SK-N-SH treated with all-trans-retinoic acid at 6 μM for 48 hours (cell line): ENCODE measurements at regions not wholly inside any gene's neighbourhood (a gene's known extent, or its start where the extent isn't known, plus 50 kb on each side); places are given as distances from the start of the nearest gene placed in this dataset.

ENCODE experiments used
- ATAC-seq: fragments of 200-7000 bp; cut with Tn5 transposase; 3 replicates; pipeline ENCODE4 v1.9.1; 2020; ENCODE audit warnings: mild to moderate bottlenecking, moderate library complexity
- ARNTL ChIP-seq: fragments of 450-650 bp; formaldehyde crosslinking; IDR thresholded peaks from 2 replicates; pipeline ENCODE4 v1.5.0; 2020; ENCODE audit warnings: low read depth, mild to moderate bottlenecking, moderate library complexity, borderline replicate concordance
- BACH2 ChIP-seq: fragments of 250-450 bp; sonication (Bioruptor Pico); IDR thresholded peaks from 2 replicates; pipeline ENCODE4 v1.9.0; 2021; ENCODE audit warnings: mild to moderate bottlenecking, borderline replicate concordance
- CSDC2 ChIP-seq: fragments of 250-450 bp; sonication (Bioruptor Pico); IDR thresholded peaks from 2 replicates; pipeline ENCODE4 v1.5.0; 2020; ENCODE audit warnings: mild to moderate bottlenecking, moderate library complexity
- ESRRG ChIP-seq: fragments of 250-450 bp; sonication (Bioruptor Pico); IDR thresholded peaks from 2 replicates; pipeline ENCODE4 v1.6.1; 2021; ENCODE audit warnings: mild to moderate bottlenecking
- GLIS3 ChIP-seq: fragments of 250-450 bp; sonication (Bioruptor Pico); IDR thresholded peaks from 2 replicates; pipeline ENCODE4 v1.5.0; 2020; ENCODE audit warnings: mild to moderate bottlenecking, moderate library complexity
- ISL1 ChIP-seq: fragments of 250-450 bp; sonication (Bioruptor Pico); IDR thresholded peaks from 2 replicates; pipeline ENCODE4 v2.1.2; 2022; ENCODE audit warnings: mild to moderate bottlenecking, moderate library complexity
- OSR1 ChIP-seq: fragments of 250-450 bp; sonication (Bioruptor Pico); IDR thresholded peaks from 2 replicates; pipeline ENCODE4 v1.8.0; 2022; ENCODE audit warnings: moderate library complexity, mild to moderate bottlenecking, inconsistent platforms
- RARB ChIP-seq: fragments of 250-450 bp; sonication (Bioruptor Pico); IDR thresholded peaks from 2 replicates; pipeline ENCODE4 v1.8.0; 2021; ENCODE audit warnings: mild to moderate bottlenecking, moderate library complexity
- SNAI2 ChIP-seq: fragments of 250-450 bp; sonication (Bioruptor Pico); IDR thresholded peaks from 2 replicates; pipeline ENCODE4 v1.5.0; 2020; ENCODE audit warnings: mild to moderate bottlenecking, moderate library complexity
- TCF4 ChIP-seq: fragments of 250-450 bp; sonication (Bioruptor Pico); IDR thresholded peaks from 2 replicates; pipeline ENCODE4 v1.8.0; 2021; ENCODE audit warnings: mild to moderate bottlenecking, moderate library complexity, borderline replicate concordance
- TOX ChIP-seq: fragments of 250-450 bp; sonication (Bioruptor Pico); IDR thresholded peaks from 2 replicates; pipeline ENCODE4 v1.8.0; 2021; ENCODE audit warnings: mild to moderate bottlenecking, moderate library complexity, borderline replicate concordance
- ZFP3 ChIP-seq: fragments of 250-450 bp; sonication (Bioruptor Pico); IDR thresholded peaks from 2 replicates; pipeline ENCODE4 v1.5.0; 2020; ENCODE audit warnings: mild to moderate bottlenecking, moderate library complexity
- ZFP30 ChIP-seq: fragments of 450-650 bp; formaldehyde crosslinking; IDR thresholded peaks from 2 replicates; pipeline ENCODE4 v1.5.0; 2022; ENCODE audit warnings: mild to moderate bottlenecking, moderate library complexity
- ZNF565 ChIP-seq: fragments of 450-650 bp; formaldehyde crosslinking; conservative IDR thresholded peaks from 2 replicates; pipeline ENCODE4 v1.5.0; 2020; ENCODE audit warnings: low read depth, mild to moderate bottlenecking, moderate library complexity
- ZNF70 ChIP-seq: fragments of 450-650 bp; formaldehyde crosslinking; IDR thresholded peaks from 2 replicates; pipeline ENCODE4 v1.5.0; 2020; ENCODE audit warnings: mild to moderate bottlenecking, moderate library complexity
- ZNF8 ChIP-seq: fragments of 450-650 bp; formaldehyde crosslinking; IDR thresholded peaks from 2 replicates; pipeline ENCODE4 v1.5.0; 2020; ENCODE audit warnings: mild to moderate bottlenecking, moderate library complexity
- TF ChIP-seq, protein P1 (sequence below): fragments of 250-450 bp; sonication (Bioruptor Pico); IDR thresholded peaks from 2 replicates; pipeline ENCODE4 v1.8.0; 2020; ENCODE audit warnings: mild to moderate bottlenecking, moderate library complexity, borderline replicate concordance
- TF ChIP-seq, protein P2 (sequence below): fragments of 250-450 bp; sonication (Bioruptor Pico); IDR thresholded peaks from 2 replicates; pipeline ENCODE4 v1.5.0; 2020; ENCODE audit warnings: mild to moderate bottlenecking, moderate library complexity
- TF ChIP-seq, protein P3 (sequence below): fragments of 250-450 bp; sonication (Bioruptor Pico); IDR thresholded peaks from 2 replicates; pipeline ENCODE4 v1.5.1; 2021; ENCODE audit warnings: mild to moderate bottlenecking, moderate library complexity
- TF ChIP-seq, protein P4 (sequence below): fragments of 250-450 bp; sonication (Bioruptor Pico); IDR thresholded peaks from 2 replicates; pipeline ENCODE4 v1.8.0; 2021; ENCODE audit warnings: low read depth, mild to moderate bottlenecking, moderate library complexity, borderline replicate concordance

DNA sequence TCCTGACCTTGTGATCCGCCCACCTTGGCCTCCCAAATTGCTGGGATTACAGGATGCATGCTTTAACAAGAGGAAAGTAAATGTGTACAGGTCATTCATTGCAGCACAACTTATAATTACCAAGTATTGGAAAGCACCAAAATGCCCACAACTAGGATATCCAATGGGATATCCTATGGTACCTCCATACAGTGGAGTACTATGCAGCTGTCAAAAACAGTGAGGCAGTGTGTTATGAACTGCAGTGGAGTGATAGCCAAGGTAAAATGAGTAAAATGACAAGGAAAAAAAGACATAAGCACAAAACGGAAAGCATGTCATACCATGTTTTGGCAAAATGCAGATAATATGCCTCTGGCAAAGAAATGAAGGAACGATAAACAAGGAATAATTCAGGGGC lies 87.6 kb downstream of the FOXL1 start:
- no peak for ATAC-seq
- TF ChIP-seq ZNF70 (no peak), RARB (CRISPR knock-in tag) (no peak), OSR1 (CRISPR knock-in tag) (no peak), SNAI2 (CRISPR knock-in tag) (no peak), GLIS3 (CRISPR knock-in tag) (no peak), ZNF565 (CRISPR knock-in tag) (no peak), ARNTL (no peak), ISL1 (no peak), TOX (no peak)
- TF ChIP-seq, protein P1, sequence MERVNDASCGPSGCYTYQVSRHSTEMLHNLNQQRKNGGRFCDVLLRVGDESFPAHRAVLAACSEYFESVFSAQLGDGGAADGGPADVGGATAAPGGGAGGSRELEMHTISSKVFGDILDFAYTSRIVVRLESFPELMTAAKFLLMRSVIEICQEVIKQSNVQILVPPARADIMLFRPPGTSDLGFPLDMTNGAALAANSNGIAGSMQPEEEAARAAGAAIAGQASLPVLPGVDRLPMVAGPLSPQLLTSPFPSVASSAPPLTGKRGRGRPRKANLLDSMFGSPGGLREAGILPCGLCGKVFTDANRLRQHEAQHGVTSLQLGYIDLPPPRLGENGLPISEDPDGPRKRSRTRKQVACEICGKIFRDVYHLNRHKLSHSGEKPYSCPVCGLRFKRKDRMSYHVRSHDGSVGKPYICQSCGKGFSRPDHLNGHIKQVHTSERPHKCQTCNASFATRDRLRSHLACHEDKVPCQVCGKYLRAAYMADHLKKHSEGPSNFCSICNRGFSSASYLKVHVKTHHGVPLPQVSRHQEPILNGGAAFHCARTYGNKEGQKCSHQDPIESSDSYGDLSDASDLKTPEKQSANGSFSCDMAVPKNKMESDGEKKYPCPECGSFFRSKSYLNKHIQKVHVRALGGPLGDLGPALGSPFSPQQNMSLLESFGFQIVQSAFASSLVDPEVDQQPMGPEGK (CRISPR knock-in tag), result no peak

DNA sequence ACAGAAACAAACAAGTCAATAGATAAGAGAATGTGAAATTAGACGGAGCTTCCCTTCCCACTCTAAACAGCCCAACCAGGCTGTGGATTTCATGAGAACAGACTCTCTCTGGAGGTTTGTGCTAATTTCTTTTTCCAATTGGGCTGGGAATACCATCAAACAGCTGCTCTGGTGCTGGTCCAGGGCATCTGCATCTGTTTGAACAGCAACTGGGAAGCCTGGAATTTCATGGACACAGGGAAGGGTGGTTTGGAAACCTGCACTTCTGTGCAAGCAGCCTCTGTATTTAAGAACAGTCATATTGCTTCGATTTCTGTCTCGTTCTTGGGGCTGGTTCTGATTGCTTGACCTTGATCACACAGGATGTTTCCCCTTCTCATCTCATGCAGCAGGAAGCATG lies 88.7 kb downstream of the FOXL1 start:
- ATAC-seq, result no peak
- TF ChIP-seq, protein P1 (CRISPR knock-in tag), result no peak
- TF ChIP-seq, all 23 proteins: peak for 0

DNA sequence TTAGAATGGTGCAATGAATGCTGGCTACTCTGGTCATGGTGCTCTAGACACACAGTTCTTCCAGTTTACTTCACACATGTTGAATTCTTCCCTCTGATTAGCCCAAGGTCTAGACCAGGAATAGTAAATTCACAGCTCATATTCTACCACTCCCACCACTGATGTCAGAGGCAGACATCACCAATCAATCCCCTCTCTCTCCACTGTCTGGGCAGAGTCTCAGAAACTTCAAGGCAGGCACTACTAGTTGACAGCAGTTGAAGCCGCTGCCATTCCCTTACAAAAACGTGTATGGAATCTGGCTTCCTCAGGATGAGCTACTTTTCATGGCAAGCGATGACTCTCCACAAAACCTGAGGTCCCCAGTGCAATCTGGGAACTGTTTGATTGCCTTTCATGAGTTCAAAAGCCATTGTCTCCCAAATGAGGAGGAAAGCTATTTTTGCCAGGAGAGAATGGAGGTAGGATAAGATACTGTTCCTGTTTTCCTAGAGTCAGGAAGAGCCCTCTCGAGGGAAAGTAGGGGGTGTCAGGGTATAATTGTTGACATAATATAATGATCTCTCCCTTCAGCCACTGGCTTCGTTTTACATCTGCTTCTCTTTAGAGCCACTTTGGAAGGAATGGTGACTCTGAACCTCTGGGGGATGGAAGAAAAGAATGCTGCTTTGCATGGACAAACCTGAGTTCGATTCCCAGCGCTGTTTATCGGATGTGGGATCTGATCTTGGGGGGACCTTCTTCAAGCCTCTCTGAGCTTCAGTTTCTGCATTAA lies 90.0 kb downstream of the FOXL1 start:
- ATAC-seq, result peak; percentile 73

More for the DNA sequence above, 90.0 kb downstream of the FOXL1 start:
- TF ChIP-seq ZNF70 (no peak), ARNTL (no peak), ZFP30 (no peak), TCF4 (CRISPR knock-in tag) (no peak), TOX (no peak), ZFP3 (CRISPR knock-in tag) (no peak), RARB (CRISPR knock-in tag) (no peak), ESRRG (CRISPR knock-in tag) (no peak), OSR1 (CRISPR knock-in tag) (no peak), CSDC2 (CRISPR knock-in tag) (no peak), GLIS3 (CRISPR knock-in tag) (no peak), ZNF565 (CRISPR knock-in tag) (no peak), BACH2 (CRISPR knock-in tag) (no peak), ZNF8 (CRISPR knock-in tag) (no peak)
- TF ChIP-seq, protein P1 (CRISPR knock-in tag), result no peak
- TF ChIP-seq, protein P2, sequence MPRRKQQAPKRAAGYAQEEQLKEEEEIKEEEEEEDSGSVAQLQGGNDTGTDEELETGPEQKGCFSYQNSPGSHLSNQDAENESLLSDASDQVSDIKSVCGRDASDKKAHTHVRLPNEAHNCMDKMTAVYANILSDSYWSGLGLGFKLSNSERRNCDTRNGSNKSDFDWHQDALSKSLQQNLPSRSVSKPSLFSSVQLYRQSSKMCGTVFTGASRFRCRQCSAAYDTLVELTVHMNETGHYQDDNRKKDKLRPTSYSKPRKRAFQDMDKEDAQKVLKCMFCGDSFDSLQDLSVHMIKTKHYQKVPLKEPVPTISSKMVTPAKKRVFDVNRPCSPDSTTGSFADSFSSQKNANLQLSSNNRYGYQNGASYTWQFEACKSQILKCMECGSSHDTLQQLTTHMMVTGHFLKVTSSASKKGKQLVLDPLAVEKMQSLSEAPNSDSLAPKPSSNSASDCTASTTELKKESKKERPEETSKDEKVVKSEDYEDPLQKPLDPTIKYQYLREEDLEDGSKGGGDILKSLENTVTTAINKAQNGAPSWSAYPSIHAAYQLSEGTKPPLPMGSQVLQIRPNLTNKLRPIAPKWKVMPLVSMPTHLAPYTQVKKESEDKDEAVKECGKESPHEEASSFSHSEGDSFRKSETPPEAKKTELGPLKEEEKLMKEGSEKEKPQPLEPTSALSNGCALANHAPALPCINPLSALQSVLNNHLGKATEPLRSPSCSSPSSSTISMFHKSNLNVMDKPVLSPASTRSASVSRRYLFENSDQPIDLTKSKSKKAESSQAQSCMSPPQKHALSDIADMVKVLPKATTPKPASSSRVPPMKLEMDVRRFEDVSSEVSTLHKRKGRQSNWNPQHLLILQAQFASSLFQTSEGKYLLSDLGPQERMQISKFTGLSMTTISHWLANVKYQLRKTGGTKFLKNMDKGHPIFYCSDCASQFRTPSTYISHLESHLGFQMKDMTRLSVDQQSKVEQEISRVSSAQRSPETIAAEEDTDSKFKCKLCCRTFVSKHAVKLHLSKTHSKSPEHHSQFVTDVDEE (CRISPR knock-in tag), result no peak
- TF ChIP-seq, protein P3, sequence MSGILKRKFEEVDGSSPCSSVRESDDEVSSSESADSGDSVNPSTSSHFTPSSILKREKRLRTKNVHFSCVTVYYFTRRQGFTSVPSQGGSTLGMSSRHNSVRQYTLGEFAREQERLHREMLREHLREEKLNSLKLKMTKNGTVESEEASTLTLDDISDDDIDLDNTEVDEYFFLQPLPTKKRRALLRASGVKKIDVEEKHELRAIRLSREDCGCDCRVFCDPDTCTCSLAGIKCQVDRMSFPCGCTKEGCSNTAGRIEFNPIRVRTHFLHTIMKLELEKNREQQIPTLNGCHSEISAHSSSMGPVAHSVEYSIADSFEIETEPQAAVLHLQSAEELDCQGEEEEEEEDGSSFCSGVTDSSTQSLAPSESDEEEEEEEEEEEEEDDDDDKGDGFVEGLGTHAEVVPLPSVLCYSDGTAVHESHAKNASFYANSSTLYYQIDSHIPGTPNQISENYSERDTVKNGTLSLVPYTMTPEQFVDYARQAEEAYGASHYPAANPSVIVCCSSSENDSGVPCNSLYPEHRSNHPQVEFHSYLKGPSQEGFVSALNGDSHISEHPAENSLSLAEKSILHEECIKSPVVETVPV (CRISPR knock-in tag), result no peak
- TF ChIP-seq, protein P4, sequence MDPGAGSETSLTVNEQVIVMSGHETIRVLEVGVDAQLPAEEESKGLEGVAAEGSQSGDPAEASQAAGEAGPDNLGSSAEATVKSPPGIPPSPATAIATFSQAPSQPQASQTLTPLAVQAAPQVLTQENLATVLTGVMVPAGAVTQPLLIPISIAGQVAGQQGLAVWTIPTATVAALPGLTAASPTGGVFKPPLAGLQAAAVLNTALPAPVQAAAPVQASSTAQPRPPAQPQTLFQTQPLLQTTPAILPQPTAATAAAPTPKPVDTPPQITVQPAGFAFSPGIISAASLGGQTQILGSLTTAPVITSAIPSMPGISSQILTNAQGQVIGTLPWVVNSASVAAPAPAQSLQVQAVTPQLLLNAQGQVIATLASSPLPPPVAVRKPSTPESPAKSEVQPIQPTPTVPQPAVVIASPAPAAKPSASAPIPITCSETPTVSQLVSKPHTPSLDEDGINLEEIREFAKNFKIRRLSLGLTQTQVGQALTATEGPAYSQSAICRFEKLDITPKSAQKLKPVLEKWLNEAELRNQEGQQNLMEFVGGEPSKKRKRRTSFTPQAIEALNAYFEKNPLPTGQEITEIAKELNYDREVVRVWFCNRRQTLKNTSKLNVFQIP (CRISPR knock-in tag), result no peak
